SK-N-SH treated with all-trans-retinoic acid at 6 μM for 48 hours (cell line): ENCODE measurements at regions not wholly inside any gene's neighbourhood (a gene's known extent, or its start where the extent isn't known, plus 50 kb on each side); places are given as distances from the start of the nearest gene placed in this dataset.
"Not testable (repeated sequence)": the region's sequence is repeated elsewhere in the genome, so short reads cannot be mapped to it uniquely, and the experiment has no call there.

Source experiments
- BACH2 ChIP-seq: fragments of 250-450 bp; sonication (Bioruptor Pico); IDR thresholded peaks from 2 replicates; pipeline ENCODE4 v1.9.0; 2021; ENCODE audit warnings: mild to moderate bottlenecking, borderline replicate concordance
- CSDC2 ChIP-seq: fragments of 250-450 bp; sonication (Bioruptor Pico); IDR thresholded peaks from 2 replicates; pipeline ENCODE4 v1.5.0; 2020; ENCODE audit warnings: mild to moderate bottlenecking, moderate library complexity
- ZNF70 ChIP-seq: fragments of 450-650 bp; formaldehyde crosslinking; IDR thresholded peaks from 2 replicates; pipeline ENCODE4 v1.5.0; 2020; ENCODE audit warnings: mild to moderate bottlenecking, moderate library complexity
- TF ChIP-seq, protein P1 (sequence below): fragments of 250-450 bp; sonication (Bioruptor Pico); IDR thresholded peaks from 2 replicates; pipeline ENCODE4 v1.8.0; 2020; ENCODE audit warnings: mild to moderate bottlenecking, moderate library complexity, borderline replicate concordance

DNA sequence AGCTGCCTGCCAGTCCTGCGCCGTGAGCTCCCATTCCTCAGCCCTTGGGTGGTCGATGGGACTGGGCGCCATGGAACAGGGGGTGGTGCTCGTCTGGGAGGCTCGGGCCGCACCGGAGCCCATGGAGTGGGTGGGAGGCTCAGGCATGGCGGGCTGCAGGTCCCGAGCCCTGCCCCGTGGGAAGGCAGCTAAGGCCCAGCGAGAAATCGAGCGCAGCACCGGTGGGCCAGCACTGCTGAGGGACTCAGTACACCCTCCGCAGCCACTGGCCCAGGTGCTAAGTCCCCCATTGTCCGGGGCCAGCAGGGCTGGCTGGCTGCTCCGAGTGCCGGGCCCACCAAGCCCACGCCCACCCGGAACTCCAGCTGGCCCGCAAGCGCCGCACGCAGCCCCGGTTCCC, 501.0 kb upstream of the BRINP1 start:
- TF ChIP-seq CSDC2, BACH2, ZNF70 (CRISPR knock-in tag): not testable (repeated sequence)
- TF ChIP-seq, protein P1, sequence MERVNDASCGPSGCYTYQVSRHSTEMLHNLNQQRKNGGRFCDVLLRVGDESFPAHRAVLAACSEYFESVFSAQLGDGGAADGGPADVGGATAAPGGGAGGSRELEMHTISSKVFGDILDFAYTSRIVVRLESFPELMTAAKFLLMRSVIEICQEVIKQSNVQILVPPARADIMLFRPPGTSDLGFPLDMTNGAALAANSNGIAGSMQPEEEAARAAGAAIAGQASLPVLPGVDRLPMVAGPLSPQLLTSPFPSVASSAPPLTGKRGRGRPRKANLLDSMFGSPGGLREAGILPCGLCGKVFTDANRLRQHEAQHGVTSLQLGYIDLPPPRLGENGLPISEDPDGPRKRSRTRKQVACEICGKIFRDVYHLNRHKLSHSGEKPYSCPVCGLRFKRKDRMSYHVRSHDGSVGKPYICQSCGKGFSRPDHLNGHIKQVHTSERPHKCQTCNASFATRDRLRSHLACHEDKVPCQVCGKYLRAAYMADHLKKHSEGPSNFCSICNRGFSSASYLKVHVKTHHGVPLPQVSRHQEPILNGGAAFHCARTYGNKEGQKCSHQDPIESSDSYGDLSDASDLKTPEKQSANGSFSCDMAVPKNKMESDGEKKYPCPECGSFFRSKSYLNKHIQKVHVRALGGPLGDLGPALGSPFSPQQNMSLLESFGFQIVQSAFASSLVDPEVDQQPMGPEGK (CRISPR knock-in tag) = not testable (repeated sequence)
